ENCODE measurements at regions not wholly inside any gene's neighbourhood (a gene's known extent, or its start where the extent isn't known, plus 50 kb on each side); places are given as distances from the start of the nearest gene placed in this dataset.

GRCh38 chr19:30149300-30149699 lies 207.3 kb downstream of the URI1 start:
- Mint-ChIP-seq H3K9me3 (ENCODE audit: unreplicated experiment) (no peaks in the 10 kb centered on the region), H3K27me3 (ENCODE audit: low read depth, unreplicated experiment) (peaks cover 37% of the 10 kb centered on the region), H3K4me3 (ENCODE audit: unreplicated experiment) (no peak overlapping the region), H3K36me3 (ENCODE audit: low read depth, unreplicated experiment) (no peaks in the 10 kb centered on the region), H3K4me1 (ENCODE audit: low read depth, unreplicated experiment) (peaks cover 1% of the 10 kb centered on the region), H3K27ac (ENCODE audit: unreplicated experiment) (no peak overlapping the region)
- no peak for TF ChIP-seq CTCF (IDR thresholded peaks at IDR 0.05; ENCODE audit: insufficient read depth, low read depth, low read length)
- TF ChIP-seq EZH2 (IDR thresholded peaks at IDR 0.05; ENCODE audit: insufficient read depth, low read length), result no peak
- Histone ChIP-seq H3K9me3 (ENCODE audit: insufficient read depth, low read depth, low read length) (no peaks in the 10 kb centered on the region), H3K4me1 (ENCODE audit: insufficient read depth, low read length) (no peaks in the 10 kb centered on the region), H2AFZ (ENCODE audit: low read depth, low read length) (no peak overlapping the region), H3K4me2 (ENCODE audit: low read length) (no peak overlapping the region), H3K27me3 (ENCODE audit: insufficient read depth, low read length) (no peaks in the 10 kb centered on the region), H3K79me2 (ENCODE audit: insufficient read depth, low read length) (no peaks in the 10 kb centered on the region), H3K36me3 (ENCODE audit: insufficient read depth, low read length) (no peaks in the 10 kb centered on the region), H4K20me1 (ENCODE audit: insufficient read depth, low read length) (no peaks in the 10 kb centered on the region), H3K9ac (ENCODE audit: low read length) (no peak overlapping the region), H3K4me3 (ENCODE audit: insufficient read depth, low read depth, low read length) (no peak overlapping the region), H3K27ac (ENCODE audit: low read depth, low read length) (no peak overlapping the region)
- FAIRE-seq (no peak), DNase-seq (ENCODE audit: low read depth) (no peak)

GRCh38 chr19:30150626-30151025 lies 208.6 kb downstream of the URI1 start:
- H3K27me3 ChIP-seq (ENCODE audit: insufficient read depth, low read length), result no peaks in the 10 kb centered on the region
- no peaks in the 10 kb centered on the region for H3K9me3 ChIP-seq (ENCODE audit: insufficient read depth, low read depth, low read length)
- no peaks in the 10 kb centered on the region for H3K9me3 Mint-ChIP-seq (ENCODE audit: unreplicated experiment)

More at GRCh38 chr19:30150626-30151025, 208.6 kb downstream of the URI1 start:
- Mint-ChIP-seq H3K4me1 (ENCODE audit: low read depth, unreplicated experiment) (peaks cover 1% of the 10 kb centered on the region), H3K36me3 (ENCODE audit: low read depth, unreplicated experiment) (no peaks in the 10 kb centered on the region), H3K27me3 (ENCODE audit: low read depth, unreplicated experiment) (peaks cover 35% of the 10 kb centered on the region), H3K4me3 (ENCODE audit: unreplicated experiment) (no peak overlapping the region), H3K27ac (ENCODE audit: unreplicated experiment) (no peak overlapping the region)
- no peaks in the 10 kb centered on the region for H4K20me1 ChIP-seq (ENCODE audit: insufficient read depth, low read length)
- no peaks in the 10 kb centered on the region for H3K4me1 ChIP-seq (ENCODE audit: insufficient read depth, low read length)
- no peak overlapping the region for H3K4me2 ChIP-seq (ENCODE audit: low read length)
- DNase-seq (ENCODE audit: low read depth) (no peak), FAIRE-seq (no peak)
- no peaks in the 10 kb centered on the region for H3K36me3 ChIP-seq (ENCODE audit: insufficient read depth, low read length)
- H3K4me3 ChIP-seq (ENCODE audit: insufficient read depth, low read depth, low read length), result no peak overlapping the region
- H2AFZ ChIP-seq (ENCODE audit: low read depth, low read length), result no peak overlapping the region
- H3K79me2 ChIP-seq (ENCODE audit: insufficient read depth, low read length), result no peaks in the 10 kb centered on the region
- TF ChIP-seq EZH2 (IDR thresholded peaks at IDR 0.05; ENCODE audit: insufficient read depth, low read length) (no peak), CTCF (IDR thresholded peaks at IDR 0.05; ENCODE audit: insufficient read depth, low read depth, low read length) (no peak)
- no peak overlapping the region for H3K27ac ChIP-seq (ENCODE audit: low read depth, low read length)
- H3K9ac ChIP-seq (ENCODE audit: low read length), result no peak overlapping the region
